Testis (tissue), 2 donors: ENCODE measurements at regions not wholly inside any gene's neighbourhood (a gene's known extent, or its start where the extent isn't known, plus 50 kb on each side); places are given as distances from the start of the nearest gene placed in this dataset.

ENCODE experiments used
- CTCF ChIP-seq, 3 experiments: fragments of 450-650 bp in 2 of 3; fragments of 200-600 bp in 1 of 3; sonication (generic) in 1 of 3; IDR thresholded peaks; one replicate each; pipeline ENCODE4 v1.5.1; 2016 to 2019; ENCODE audit warnings: antibody characterized with exemption in 3 of 3, mild to moderate bottlenecking in 2 of 3, moderate library complexity in 1 of 3
- POLR2A ChIP-seq: fragments of 450-650 bp; IDR thresholded peaks from one replicate; pipeline ENCODE4 v1.6.1; 2017; ENCODE audit warnings: antibody characterized with exemption, mild to moderate bottlenecking, moderate library complexity

- TF ChIP-seq POLR2A: no peak
- TF ChIP-seq CTCF (IDR thresholded peaks at IDR 0.05): no peak
These were observed 312.5 kb upstream of the PRICKLE1 start for GRCh38 chr12:42902001-42902400.
